Body of pancreas (tissue), 4 donors: ENCODE measurements at regions not wholly inside any gene's neighbourhood (a gene's known extent, or its start where the extent isn't known, plus 50 kb on each side); places are given as distances from the start of the nearest gene placed in this dataset.

Experiments
- POLR2A ChIP-seq, 3 donors: fragments of 450-650 bp; IDR thresholded peaks; one replicate each; pipeline ENCODE4 v1.6.1; 2016; ENCODE audit warnings: antibody characterized with exemption in 3 of 3, mild to moderate bottlenecking in 2 of 3
- TF ChIP-seq, protein P1 (sequence below), 7 experiments: fragments of 450-650 bp in 4 of 7; fragments of 200-600 bp in 3 of 7; sonication (generic) in 3 of 7; IDR thresholded peaks; one replicate each; pipeline ENCODE4 v1.5.1; 2016 to 2019; ENCODE audit warnings: antibody characterized with exemption in 7 of 7

DNA sequence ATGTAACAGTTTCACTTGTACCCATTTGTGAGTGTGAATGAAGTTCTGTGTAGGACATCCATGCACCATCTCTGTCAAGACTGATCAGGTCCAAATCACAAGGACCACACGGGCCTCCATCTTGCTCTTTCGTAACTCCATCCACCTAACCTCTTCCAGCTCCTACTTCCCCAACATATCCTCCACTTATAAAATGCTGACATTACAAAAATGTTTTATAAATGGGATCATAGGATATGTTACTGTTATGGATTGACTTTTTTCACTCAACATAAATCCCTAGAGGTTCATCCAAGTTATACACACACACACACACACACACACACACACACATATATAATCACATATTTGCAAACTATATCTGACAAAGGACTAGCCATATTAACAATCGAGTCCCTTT is 476.8 kb downstream of the ZNF516 start:
- TF ChIP-seq, protein P1, sequence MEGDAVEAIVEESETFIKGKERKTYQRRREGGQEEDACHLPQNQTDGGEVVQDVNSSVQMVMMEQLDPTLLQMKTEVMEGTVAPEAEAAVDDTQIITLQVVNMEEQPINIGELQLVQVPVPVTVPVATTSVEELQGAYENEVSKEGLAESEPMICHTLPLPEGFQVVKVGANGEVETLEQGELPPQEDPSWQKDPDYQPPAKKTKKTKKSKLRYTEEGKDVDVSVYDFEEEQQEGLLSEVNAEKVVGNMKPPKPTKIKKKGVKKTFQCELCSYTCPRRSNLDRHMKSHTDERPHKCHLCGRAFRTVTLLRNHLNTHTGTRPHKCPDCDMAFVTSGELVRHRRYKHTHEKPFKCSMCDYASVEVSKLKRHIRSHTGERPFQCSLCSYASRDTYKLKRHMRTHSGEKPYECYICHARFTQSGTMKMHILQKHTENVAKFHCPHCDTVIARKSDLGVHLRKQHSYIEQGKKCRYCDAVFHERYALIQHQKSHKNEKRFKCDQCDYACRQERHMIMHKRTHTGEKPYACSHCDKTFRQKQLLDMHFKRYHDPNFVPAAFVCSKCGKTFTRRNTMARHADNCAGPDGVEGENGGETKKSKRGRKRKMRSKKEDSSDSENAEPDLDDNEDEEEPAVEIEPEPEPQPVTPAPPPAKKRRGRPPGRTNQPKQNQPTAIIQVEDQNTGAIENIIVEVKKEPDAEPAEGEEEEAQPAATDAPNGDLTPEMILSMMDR (IDR thresholded peaks at IDR 0.05), result no peak
- no peak for TF ChIP-seq POLR2A (IDR thresholded peaks at IDR 0.05)
